NCI-H82 treated with DMSO at 0.1 percent for 48 hours (cell line): ENCODE measurements at regions not wholly inside any gene's neighbourhood (a gene's known extent, or its start where the extent isn't known, plus 50 kb on each side); places are given as distances from the start of the nearest gene placed in this dataset.

Experiments used
- DNase-seq: peaks from one replicate; lab custom pipeline; 2025; ENCODE audit not compliant: unreplicated experiment; lab: John Stamatoyannopoulos, UW

DNA sequence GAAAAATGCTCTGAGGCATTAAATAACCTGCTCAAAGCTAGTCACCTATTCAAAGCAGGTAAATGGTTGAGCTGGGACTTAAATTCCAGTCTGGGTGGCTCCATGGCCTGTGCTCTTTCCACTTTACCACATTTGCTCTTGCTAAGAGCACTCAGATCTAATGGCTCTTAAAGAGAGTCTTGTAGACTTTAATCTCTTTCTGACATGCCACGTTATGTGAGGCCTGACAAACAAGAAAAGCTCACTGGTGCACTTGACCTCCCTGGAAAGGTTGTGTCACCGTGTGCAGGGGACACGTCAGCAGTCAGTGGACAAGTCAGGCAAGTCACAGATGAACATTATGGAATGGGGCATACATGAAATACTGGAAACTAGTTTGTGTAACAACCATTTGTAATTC, 129.9 kb upstream of the RPS23 start:
- no peak for DNase-seq

DNA sequence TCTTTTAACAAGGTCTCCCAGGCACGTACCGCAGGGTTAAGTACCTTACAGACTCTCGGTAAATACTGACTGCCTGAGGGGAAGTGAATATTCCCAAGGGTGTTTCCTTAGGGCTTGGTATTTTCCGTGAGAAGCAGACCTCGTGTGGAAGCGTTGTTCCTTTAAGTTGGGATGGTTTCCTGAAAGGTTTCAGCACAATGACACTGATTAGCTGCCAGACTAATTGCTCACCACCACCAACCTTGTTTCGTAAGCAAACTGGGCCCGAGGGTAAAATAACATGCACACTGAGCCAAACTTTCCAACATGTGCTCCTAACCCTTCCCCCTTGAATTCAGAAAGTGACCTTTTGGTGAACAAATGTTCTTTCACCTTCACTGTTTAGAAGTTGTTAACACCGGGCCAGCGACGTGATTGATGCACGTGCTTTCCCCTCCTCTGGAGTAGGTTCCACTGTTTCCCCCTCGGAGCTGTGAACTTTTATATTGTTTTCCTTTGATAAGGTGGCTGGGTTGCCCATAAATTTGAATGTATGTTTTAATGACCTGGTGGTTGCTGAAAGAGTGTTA, 128.1 kb upstream of the RPS23 start:
- no peak for DNase-seq

DNA sequence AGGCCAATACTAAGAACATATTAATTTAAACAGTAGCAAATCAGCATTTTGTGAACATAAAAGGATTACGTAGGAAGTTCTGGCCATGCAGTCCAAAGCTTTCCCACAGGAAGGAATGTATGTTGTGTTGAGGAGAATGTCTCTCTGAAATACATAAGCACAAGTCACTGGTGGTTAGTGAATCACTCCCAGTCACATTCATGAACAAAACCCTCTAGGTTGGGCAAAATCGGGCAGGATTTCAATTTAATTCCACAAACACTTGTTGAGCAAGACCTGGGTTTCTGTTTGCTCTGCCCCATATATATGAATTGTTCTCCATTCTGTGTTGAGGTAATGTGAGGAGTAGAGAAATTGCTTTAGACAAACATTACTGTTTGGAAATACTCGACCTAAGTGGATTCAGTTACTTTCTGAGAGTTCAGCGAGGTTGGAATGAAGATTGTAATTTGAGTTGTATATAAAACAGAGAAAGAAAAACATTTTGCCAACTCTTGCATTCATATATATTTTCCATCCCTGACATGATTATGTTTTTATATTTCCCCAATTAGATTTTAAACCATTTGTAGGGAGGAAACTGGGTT, 127.6 kb upstream of the RPS23 start:
- no peak for DNase-seq

DNA sequence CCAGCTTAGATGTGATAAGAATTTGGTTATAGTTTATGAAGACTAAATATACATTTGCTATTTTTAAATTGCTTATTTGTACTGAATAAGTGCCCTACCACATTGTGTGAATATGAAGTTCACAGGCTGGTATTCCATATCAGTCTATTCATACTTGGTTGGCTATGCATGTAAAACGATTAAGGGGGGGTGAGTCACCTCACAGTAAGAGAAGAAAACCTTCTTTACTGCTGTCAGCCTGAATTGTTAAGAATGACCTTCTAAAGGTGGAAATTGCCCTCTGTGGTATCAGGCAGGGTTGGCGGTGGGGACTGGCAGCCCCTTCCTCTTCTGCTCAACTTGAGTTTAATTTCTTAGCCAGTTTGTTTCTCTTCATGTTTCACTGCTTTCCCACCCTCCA, 127.0 kb upstream of the RPS23 start:
- DNase-seq, result no peak

DNA sequence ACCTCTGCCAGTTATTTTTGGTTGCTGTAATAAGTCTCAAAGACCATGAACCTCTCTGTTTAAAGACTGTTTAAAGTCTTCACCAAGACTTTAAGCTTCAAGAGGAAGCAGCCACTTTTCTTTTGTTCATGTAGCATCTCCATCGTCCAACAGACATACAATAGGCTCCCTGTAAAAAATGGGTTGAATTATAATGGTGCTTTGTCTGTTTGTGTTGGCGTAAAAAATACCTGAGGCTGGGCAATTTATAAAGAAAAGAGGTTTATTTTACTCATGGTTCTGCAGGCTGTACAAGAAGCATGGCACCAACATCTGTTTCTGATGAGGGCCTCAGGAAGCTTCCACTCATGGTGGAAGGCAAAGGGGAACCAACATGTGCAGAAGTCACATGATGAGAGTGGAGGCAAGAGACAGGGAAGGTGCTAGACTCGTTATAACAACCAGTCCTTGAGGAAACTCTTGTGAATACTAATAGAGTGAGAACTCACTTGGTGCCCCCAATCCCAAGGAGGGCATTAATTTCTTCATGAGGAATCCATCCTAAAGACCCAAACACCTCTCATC, 126.3 kb upstream of the RPS23 start:
- no peak for DNase-seq

DNA sequence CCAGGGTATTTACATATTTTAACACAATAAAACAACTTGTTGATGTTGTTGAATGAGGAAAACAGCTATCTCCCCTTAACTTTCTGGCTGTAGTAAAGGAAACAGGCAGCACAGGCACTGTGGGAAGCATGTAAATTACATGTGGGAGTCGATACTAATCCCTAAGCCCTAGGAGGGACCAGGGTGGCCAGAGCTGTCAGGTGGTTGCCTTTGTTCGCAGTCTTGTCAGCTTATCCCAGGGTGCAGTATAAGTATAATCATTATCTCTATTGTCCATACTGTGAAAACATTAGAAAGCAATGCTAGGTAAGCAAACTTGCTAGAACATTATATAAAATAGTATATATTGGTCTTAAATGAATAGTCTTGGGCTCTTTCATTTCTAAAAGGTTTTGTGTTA, 125.6 kb upstream of the RPS23 start:
- DNase-seq, result no peak

DNA sequence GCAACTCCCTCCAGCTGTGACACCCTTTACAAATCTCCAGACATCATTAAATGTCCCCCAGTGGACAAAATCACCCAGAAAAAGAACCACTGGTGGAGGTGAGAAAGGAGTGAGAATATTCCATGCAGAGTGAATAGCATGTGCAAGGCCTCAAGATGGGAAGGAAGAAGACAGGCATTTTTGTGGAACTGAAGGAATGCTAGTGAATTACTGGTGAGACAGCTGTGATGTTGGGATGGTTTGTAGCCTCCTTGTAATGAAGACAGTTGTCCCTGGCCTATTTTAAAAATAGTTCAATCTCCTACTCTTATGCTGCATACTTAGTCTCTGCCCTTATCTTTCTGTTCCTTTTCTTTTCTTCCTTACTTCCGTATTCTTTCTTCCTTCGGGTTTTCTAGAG, 124.9 kb upstream of the RPS23 start:
- DNase-seq, result no peak

DNA sequence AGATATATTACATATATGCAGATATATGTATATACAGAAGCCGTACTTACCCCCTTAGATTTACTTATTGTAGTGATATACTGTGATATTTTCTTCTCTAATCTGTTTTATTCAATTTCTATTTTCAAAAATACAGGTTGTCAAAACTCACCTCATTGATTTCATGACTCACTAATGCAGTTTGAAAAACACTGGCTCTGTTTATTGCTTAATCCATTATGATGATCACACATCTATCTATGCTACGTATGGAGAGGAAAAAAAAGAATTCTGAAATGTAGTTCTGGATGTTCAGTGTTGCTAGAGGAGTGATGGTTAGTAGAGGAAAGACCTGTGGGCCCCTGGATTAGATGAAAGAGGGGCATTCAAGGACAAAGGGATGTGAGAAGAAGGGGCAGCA, 121.0 kb upstream of the RPS23 start:
- DNase-seq, result no peak

DNA sequence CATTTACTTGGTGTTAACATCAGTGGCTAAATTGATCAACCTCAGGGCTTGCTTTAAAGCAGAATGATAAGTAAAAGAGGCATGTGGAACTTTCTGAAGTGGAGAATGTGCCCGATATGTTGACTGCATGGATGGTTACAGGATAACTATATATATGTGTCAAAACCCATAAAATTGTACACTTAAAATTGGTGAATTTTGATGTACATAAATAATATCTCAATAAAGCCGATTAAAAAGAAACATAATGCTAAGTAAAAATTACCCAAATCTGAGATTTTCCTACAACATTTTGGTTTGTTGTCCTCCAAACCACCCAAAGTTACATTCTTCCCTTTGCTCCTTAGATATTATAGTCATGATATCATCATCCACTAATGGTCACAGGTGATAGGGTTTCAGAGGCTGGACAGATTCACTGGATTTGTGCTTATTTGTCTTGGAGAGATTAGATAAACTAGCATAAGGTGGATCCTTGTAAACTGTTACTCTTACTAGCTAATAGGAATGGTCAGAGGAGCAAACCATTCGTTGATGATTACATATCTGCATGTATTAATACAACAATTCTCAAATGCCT, 119.7 kb upstream of the RPS23 start:
- no peak for DNase-seq

DNA sequence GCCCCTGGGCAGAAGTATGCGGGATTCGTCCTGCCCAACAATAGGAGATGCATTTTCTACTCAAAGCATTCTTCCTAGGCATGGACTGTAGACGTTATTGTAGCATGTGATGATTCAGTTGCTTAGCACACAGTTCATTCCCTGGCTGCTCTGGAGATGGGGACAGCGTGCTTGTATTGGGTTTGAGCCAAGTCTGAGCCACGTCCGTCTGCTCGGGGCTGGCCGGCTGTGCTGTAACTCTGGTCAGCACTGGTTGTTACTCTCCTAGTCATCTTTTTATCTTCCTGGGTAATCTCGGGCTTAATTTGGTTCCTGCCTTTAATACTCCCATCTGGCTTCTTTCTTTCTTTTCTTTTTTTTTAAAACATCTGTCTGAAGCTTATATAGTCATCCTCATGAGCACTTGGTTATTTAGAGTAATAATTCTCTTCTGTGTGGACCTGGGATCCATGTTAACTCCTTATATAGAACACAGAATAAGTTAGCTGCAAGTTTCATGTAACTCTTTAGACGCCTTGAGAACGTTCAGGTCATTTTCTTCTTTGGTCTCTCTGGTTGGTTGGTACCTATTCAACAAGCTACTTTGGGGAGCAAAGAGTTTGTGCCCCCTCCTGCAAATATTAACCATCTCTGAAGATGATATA, 118.8 kb upstream of the RPS23 start:
- peak; percentile 35 for DNase-seq

DNA sequence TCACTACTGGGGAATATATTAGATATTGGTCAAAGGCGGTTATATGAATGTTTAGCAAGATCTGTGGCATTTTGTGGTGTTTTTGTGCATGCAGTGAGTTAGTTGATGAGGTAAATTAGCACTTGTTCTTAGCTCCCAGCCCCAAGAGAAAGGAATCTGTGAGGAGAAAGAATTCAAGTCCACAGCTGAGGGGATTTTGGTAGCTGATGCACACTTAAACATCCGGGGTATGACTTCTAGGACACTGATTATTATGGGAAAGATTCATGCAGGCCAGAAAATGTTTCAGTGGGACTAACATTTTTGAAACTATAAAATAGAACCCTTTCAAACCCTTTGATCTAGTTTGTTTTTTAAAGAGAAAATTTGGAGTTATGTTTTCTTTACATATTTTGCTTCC, 118.2 kb upstream of the RPS23 start:
- no peak for DNase-seq

DNA sequence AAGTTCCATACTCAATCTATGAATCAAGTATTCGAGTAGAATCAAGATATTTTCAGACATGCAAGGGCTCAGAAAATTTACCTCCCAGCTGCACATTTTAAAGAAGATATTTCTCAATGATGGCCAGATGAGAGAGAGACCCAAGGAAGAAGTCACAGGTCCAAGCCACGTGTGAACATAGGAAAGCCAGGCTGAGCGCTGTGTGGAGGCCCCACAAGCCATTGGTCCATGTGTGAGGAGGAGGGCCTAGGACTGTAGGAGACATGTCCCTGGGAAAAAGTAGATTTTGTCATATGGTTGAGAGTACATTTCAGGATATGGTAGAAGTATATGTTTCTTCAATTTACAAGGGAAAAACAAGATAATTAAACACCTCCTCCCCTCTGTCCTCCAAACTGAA, 115.8 kb upstream of the RPS23 start:
- no peak for DNase-seq

DNA sequence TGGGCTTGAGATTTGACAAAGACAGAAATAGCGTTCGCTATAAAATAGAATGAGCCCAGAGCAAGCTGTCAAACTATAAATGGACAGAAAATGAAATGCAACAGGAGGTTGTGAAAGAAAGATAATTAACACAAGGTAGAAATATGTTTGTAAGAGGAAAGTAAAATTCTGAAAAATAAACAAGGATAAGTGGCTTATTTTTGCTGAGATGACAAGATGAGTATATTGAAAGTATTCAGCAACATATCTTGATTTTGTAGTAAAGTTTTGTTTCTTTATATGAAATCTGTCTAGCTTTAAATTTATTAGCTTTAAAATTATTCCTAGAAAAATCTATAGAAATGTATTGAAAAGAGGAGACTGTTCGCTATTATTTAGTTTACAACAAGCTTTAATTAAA, 111.9 kb upstream of the RPS23 start:
- no peak for DNase-seq

DNA sequence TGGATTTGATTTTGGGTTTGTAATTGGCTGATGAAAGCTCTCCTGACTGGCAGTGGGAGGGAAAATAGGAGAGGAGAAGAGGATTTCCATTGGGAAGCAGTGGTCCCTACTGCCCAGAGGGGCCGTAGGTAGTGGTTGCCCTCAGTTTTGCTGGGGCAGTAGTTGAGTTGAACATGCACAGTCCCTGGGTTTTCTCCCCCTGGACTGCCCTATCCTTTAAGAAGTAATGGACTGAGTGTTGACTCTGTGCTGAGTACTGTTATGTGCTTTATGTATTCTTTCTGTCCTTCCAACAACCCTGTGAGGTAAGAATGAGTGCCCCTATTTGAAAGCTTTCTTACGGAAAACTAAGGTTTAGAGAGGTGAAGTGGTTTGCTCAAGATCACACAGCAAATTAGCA, 111.2 kb upstream of the RPS23 start:
- DNase-seq, result no peak

DNA sequence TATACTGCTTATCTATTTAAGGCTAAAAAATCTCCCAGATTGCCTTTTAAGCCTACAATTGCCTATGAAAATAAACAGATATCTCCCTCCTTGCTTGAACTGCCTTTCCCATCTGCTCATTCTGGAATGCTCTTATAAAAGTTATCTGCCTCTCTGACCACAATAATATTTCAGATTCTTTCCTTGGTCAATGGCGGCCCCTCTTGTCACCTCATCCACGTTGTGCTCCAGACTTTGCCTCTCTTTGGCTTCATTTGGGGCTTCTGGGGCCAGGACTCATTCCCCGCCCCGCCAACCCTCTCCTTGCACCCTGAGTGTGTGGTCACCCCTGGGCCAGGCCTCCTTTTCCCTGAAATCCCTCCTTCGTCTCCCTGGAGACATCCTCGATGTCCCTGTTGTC, 110.0 kb upstream of the RPS23 start:
- DNase-seq, result no peak

DNA sequence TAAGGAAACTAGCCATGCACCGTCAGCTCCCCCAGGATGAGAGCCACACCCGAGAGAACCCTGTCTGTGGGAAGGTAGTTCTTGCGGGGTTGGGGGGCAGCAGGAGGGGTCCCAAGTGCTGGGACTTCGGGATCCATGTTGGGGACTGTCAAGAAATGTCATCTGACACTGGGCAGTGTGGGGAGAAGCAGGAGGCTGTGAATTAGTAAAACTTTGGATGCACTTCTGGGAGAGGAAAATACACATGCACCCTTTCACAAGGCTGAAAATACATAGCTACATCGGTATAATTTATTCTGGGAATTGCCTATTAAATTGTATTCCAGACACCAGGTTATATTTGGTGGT, 109.6 kb upstream of the RPS23 start:
- no peak for DNase-seq

DNA sequence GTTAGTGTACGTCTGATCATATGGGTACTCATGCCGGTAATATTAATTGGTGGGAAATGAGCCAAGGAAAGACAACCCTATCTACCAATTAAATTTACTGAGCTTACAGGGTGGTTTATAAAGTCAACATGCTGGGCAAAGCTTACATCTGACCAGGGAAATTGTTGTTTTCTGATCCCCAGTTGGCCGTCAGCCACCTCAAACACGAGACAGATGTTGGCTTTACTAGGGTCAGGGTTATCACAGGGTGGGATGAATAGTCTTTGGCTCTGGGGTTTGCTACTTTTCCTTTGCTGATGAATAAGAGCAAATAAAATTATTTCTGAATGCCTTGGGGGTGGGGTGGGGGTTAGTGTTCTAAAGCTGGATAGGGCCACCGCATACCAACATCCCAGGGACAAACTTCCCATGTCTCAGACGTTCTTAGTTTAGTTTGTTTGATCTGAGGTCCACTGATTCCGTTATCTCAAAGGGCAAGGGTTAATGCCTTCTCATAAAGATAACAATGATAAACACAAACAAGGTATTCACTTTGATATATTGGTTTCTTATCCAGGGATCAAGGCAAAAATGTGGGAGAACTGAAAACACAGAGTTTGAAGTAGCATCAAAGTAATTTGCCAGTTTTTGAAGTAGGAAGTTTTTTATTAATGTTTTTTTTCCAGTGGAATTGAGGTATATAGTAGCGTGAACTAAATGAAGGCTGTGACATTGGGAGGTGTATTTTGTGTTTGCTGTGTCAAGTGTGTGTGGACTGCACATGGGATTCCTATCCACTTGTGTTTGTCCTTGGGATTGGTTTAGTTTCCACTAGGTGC, 109.1 kb upstream of the RPS23 start:
- no peak for DNase-seq

DNA sequence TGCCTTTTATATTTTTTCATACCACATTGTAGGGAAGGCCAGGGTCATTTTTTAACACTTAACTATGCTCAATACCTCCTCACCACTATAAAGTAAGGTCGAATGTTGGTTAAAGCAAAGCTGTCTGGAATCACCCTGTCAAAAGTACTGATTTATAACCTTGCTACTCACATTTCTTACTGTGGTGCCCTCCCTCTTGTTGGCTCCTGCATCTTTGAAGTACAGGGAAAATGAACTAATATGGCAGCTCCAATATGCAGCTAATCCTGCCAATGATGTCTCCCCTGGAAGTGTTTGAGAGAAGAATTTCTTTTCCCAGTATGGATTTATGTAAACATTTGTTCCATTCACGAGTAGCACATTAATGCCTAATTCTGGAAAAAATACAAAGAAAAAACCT, 108.4 kb upstream of the RPS23 start:
- no peak for DNase-seq

DNA sequence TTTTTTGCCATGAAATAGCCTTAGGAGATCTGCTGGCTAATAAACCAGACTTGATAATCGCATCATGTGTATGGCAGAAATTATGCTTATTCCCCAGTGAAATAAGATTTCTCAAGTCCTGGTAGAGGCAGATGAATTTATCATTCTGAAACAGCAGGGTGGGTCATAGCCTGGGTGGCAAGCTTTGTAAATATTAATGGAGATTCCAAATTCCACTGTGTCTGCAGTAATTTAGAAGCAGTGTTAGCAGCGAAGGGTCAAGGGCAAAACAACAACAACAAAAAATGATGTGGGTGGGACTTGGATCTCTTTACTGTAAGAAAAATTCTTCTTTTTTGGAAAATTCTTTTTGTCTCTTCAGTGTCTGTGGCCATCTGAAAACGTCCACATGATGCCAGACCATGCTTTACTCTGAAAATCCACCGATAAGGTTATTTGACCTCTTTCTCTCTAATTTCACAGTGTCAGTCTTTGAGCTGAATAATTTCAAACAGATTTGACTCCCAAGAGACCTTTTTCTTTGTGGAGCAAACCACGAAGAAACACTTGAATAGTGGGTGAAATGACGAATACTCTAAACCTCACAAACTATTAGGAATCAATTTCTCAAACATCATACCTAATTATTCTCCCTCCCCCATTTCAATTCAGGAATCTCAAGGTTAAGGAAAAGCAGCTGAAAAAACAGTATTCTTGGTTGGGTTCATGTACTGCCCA, 106.0 kb upstream of the RPS23 start:
- DNase-seq, result no peak

DNA sequence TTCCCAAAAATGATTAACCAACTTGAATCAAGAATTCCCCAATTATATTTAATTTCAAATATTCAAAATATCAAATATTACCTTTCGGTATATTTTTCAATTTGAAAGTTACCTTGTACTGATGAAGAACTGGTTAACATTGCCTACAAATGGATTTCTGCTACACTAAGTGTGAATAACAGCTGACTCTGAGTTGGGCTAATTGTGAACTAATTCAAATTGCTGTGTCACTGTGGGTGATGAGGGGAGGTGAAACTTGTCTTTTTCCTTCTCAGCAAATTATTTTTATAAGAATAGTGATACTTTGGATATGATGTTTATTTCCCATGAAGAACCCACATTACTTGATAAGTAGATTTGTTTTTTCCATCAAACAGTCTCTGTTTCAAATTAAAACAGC, 103.4 kb upstream of the RPS23 start:
- DNase-seq, result no peak

DNA sequence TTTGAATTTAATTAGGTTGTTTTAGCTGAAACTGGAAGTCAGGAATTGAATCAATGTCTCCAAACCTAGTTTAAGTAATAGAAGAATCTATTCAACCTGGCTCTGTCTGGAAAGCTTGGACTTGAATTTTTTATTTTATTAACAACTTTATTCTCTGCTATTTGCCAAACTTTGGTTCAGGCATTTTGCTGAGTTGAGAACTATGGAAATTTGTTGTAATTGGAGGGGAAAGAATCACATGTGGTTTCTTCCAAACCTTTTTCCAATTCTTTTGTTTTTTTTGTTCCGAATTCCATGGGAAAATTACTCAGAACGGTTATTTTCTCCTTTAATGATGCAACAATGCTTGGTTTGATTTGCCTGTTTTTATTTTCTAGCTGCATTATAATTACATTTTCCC, 98.2 kb upstream of the RPS23 start:
- DNase-seq, result no peak
